ENCODE measurements at regions not wholly inside any gene's neighbourhood (a gene's known extent, or its start where the extent isn't known, plus 50 kb on each side); places are given as distances from the start of the nearest gene placed in this dataset.

GRCh38 chr4:140213116-140213515, 59.1 kb upstream of the MAML3 start:
- ATAC-seq (no peak), DNase-seq (no peak)

- ATAC-seq (no peak), DNase-seq (no peak)
These were observed 58.7 kb upstream of the MAML3 start for GRCh38 chr4:140212646-140213045.

- ATAC-seq (no peak), DNase-seq (no peak)
These were observed 58.2 kb upstream of the MAML3 start for GRCh38 chr4:140212194-140212593.

GRCh38 chr4:140211693-140212092, 57.7 kb upstream of the MAML3 start:
- ATAC-seq, result no peak
- DNase-seq, result no peak

GRCh38 chr4:140211161-140211560, 57.2 kb upstream of the MAML3 start:
- no peak for ATAC-seq
- no peak for DNase-seq

- DNase-seq (no peak), ATAC-seq (no peak)
These were observed 54.9 kb upstream of the MAML3 start for GRCh38 chr4:140208921-140209320.

Data from stimulated activated naive CD8-positive, alpha-beta T cell treated with anti-CD3 and anti-CD28 coated beads, Interleukin-15, Interleukin-2, amounts not matched to agents 100 U/mL and 50 U/mL, for 24 hours (primary cell).